SK-N-SH (cell line): ENCODE measurements at regions not wholly inside any gene's neighbourhood (a gene's known extent, or its start where the extent isn't known, plus 50 kb on each side); places are given as distances from the start of the nearest gene placed in this dataset.
A peak's percentile ranks its signal among the peaks of the same experiment; 100 is the strongest.

Source experiments
- CTCF ChIA-PET: fragments of 300-600, 350-600 bp; formaldehyde crosslinking; extraction: SDS; loops from one replicate; lab custom pipeline; 2021; lab: Yijun Ruan, JAX
- POLR2A ChIA-PET: fragments of 350-600 bp; sonication (Branson Sonifier 250); formaldehyde crosslinking; extraction: SDS; loops from one replicate; lab custom pipeline; 2020; ENCODE audit warnings: antibody characterized with exemption, inconsistent platforms; lab: Yijun Ruan, JAX
- DNase-seq: peaks from one replicate; pipeline ENCODE4 v3.0.0; 2012
- H2AFZ ChIP-seq: fragments of 200-600 bp; sonication (generic); 2 replicates; pipeline ENCODE4 v1.8.1; 2016; ENCODE audit warnings: antibody characterized with exemption, mild to moderate bottlenecking, low read depth
- H3F3A ChIP-seq: fragments of 200-600 bp; sonication (generic); replicated peaks from 2 replicates; pipeline ENCODE3; 2016; ENCODE audit warnings: antibody characterized with exemption, mild to moderate bottlenecking; ENCODE audit not compliant: insufficient read depth
- H3K27ac ChIP-seq, 2 experiments: fragments of 200-500 bp in 1 of 2; fragments of 200-600 bp in 1 of 2; sonication (Bioruptor generic) in 1 of 2; sonication (generic), shearing (Covaris generic) in 1 of 2; 2 replicates each; pipeline versions ENCODE4 v1.5.1 to v1.6.1; 2014 to 2016; ENCODE audit warnings: low read depth in 2 of 2, inconsistent platforms in 1 of 2, low read length in 1 of 2, mild to moderate bottlenecking in 1 of 2, mixed read lengths in 1 of 2
- H3K27me3 ChIP-seq: fragments of 200-600 bp; sonication (generic), shearing (Covaris generic); 2 replicates; pipeline ENCODE4 v1.6.1; 2016; ENCODE audit warnings: mixed run types; ENCODE audit not compliant: insufficient read depth
- H3K36me3 ChIP-seq, 2 experiments: fragments of 200-500 bp in 1 of 2; fragments of 200-600 bp in 1 of 2; sonication (Bioruptor generic) in 1 of 2; sonication (generic) in 1 of 2; replicated peaks in 1 of 2; 2 replicates each; pipeline versions ENCODE3 to v1.5.1; 2014 to 2016; ENCODE audit warnings: low read length in 1 of 2, mild to moderate bottlenecking in 1 of 2; ENCODE audit not compliant: insufficient read depth in 2 of 2, control insufficient read depth in 1 of 2
- H3K4me1 ChIP-seq, 2 experiments: fragments of 200-500 bp in 1 of 2; fragments of 200-600 bp in 1 of 2; sonication (Bioruptor generic) in 1 of 2; sonication (generic), shearing (Covaris generic) in 1 of 2; 2 replicates each; pipeline versions ENCODE4 v1.5.1 to v1.6.1; 2014 to 2016; ENCODE audit warnings: low read depth in 1 of 2, low read length in 1 of 2, mixed run types in 1 of 2; ENCODE audit not compliant: insufficient read depth in 2 of 2, control insufficient read depth in 1 of 2
- H3K4me2 ChIP-seq: fragments of 200-600 bp; sonication (generic), shearing (Covaris generic); 2 replicates; pipeline ENCODE4 v1.6.1; 2017; ENCODE audit warnings: mixed run types
- H3K4me3 ChIP-seq, 2 experiments: fragments of 200-500 bp in 1 of 2; fragments of 200-600 bp in 1 of 2; sonication (Bioruptor generic) in 1 of 2; sonication (generic), shearing (Covaris generic) in 1 of 2; 2 replicates each; pipeline versions ENCODE4 v1.5.1 to v1.8.1; 2014 to 2016; ENCODE audit warnings: low read depth in 2 of 2, inconsistent platforms in 1 of 2, low read length in 1 of 2, mild to moderate bottlenecking in 1 of 2, mixed read lengths in 1 of 2, moderate library complexity in 1 of 2
- H3K79me2 ChIP-seq: fragments of 200-600 bp; sonication (generic); 2 replicates; pipeline ENCODE4 v1.8.1; 2017; ENCODE audit warnings: mild to moderate bottlenecking; ENCODE audit not compliant: insufficient read depth
- H3K9ac ChIP-seq: fragments of 200-600 bp; sonication (generic); 2 replicates; pipeline ENCODE4 v1.6.1; 2017; ENCODE audit warnings: mixed run types
- H3K9me2 ChIP-seq: fragments of 200-600 bp; sonication (generic); 2 replicates; pipeline ENCODE4 v1.6.1; 2017; ENCODE audit warnings: mixed run types
- H3K9me3 ChIP-seq: fragments of 200-600 bp; sonication (generic); 2 replicates; pipeline ENCODE4 v1.6.1; 2017; ENCODE audit warnings: mixed run types, mild to moderate bottlenecking, moderate library complexity
- H4K20me1 ChIP-seq: fragments of 200-600 bp; sonication (generic); 2 replicates; pipeline ENCODE4 v1.6.1; 2017; ENCODE audit warnings: mild to moderate bottlenecking, mixed run types; ENCODE audit not compliant: insufficient read depth
- CTCF ChIP-seq: fragments of 200-600 bp; sonication (generic); IDR thresholded peaks from 2 replicates; pipeline ENCODE4 v1.6.1; 2017; ENCODE audit warnings: antibody characterized with exemption, mild to moderate bottlenecking, moderate library complexity
- FOSL2 ChIP-seq: IDR thresholded peaks from 2 replicates; pipeline ENCODE4 v1.4.0; 2012; ENCODE audit warnings: low read depth, mild to moderate bottlenecking, moderate library complexity, borderline replicate concordance
- FOXJ3 ChIP-seq: sonication (generic); formaldehyde crosslinking; IDR thresholded peaks from 2 replicates; pipeline ENCODE4 v1.5.1; 2020; ENCODE audit warnings: mild to moderate bottlenecking, missing genetic modification reagents
- GABPA ChIP-seq: IDR thresholded peaks from 2 replicates; pipeline ENCODE4 v1.4.0; 2012; ENCODE audit warnings: low read depth, mild to moderate bottlenecking
- GATA2 ChIP-seq: sonication (generic); formaldehyde crosslinking; IDR thresholded peaks from 2 replicates; pipeline ENCODE4 v1.5.0; 2020; ENCODE audit warnings: mild to moderate bottlenecking, missing genetic modification reagents
- NRF1 ChIP-seq: IDR thresholded peaks from 2 replicates; pipeline ENCODE4 v1.6.1; 2012; ENCODE audit warnings: low read depth, mild to moderate bottlenecking, low read length
- PBX3 ChIP-seq: IDR thresholded peaks from 2 replicates; pipeline ENCODE4; 2012
- POLR2AphosphoS5 ChIP-seq: IDR thresholded peaks from 2 replicates; pipeline ENCODE4 v1.6.1; 2012; ENCODE audit warnings: low read depth, low read length
- RAD21 ChIP-seq: IDR thresholded peaks from 2 replicates; pipeline ENCODE4 v1.6.1; 2012; ENCODE audit warnings: mild to moderate bottlenecking, low read length
- RFX5 ChIP-seq: IDR thresholded peaks from 2 replicates; pipeline ENCODE4 v1.6.1; 2012; ENCODE audit warnings: mild to moderate bottlenecking, improper control_type of control experiment, low read length
- RXRA ChIP-seq: IDR thresholded peaks from 2 replicates; pipeline ENCODE4 v1.4.0; 2012; ENCODE audit warnings: low read depth, mild to moderate bottlenecking, borderline replicate concordance
- SIN3A ChIP-seq: IDR thresholded peaks from 2 replicates; pipeline ENCODE4 v1.6.1; 2012; ENCODE audit warnings: low read depth, mild to moderate bottlenecking, low read length, moderate library complexity, borderline replicate concordance
- SMC3 ChIP-seq: IDR thresholded peaks from 2 replicates; pipeline ENCODE4 v1.6.1; 2012; ENCODE audit warnings: low read depth, low read length, improper control_type of control experiment
- TEAD4 ChIP-seq: IDR thresholded peaks from 2 replicates; pipeline ENCODE4 v1.4.0; 2012; ENCODE audit warnings: mild to moderate bottlenecking, borderline replicate concordance; ENCODE audit not compliant: insufficient read depth
- USF2 ChIP-seq: fragments of 150-350 bp; IDR thresholded peaks from 2 replicates; pipeline ENCODE4 v1.6.1; 2017; ENCODE audit warnings: antibody characterized with exemption, low read length, low read depth, borderline replicate concordance
- YY1 ChIP-seq: IDR thresholded peaks from 2 replicates; pipeline ENCODE4 v1.4.0; 2012; ENCODE audit warnings: low read depth, mild to moderate bottlenecking
- ZBTB33 ChIP-seq: IDR thresholded peaks from 2 replicates; pipeline ENCODE4 v1.4.0; 2012; ENCODE audit warnings: low read depth, borderline replicate concordance
- WGBS: methylation state at CpG from one replicate; pipeline ENCODE4 v1.1.6; 2017; ENCODE audit warnings: low lambda C conversion rate; 5-methylcytosine and 5-hydroxymethylcytosine counted together

GRCh38 chr1:80973101-80973500 is 827.6 kb upstream of the ADGRL2 start (continued):
- TF ChIP-seq GATA2 (no peak), RAD21 (no peak), PBX3 (no peak), ZBTB33 (no peak), POLR2AphosphoS5 (no peak), SIN3A (no peak), FOXJ3 (CRISPR knock-in tag) (no peak)

GRCh38 chr1:80966266-80966665 is 834.5 kb upstream of the ADGRL2 start:
- H3K36me3 ChIP-seq: no peaks in the 10 kb centered on the region
- no peaks in the 10 kb centered on the region for H3K27me3 ChIP-seq
- H3K79me2 ChIP-seq: no peaks in the 10 kb centered on the region
- H3K4me1 ChIP-seq: no peaks in the 10 kb centered on the region
- no peaks in the 10 kb centered on the region for H3K9me2 ChIP-seq
- DNase-seq: no peak
- 25% methylated on average over 1 of the region's 1 CpG for WGBS
- ChIA-PET POLR2A (no interaction called here), CTCF (interaction anchor here (1.3 kb wide), 1 partner anchor 10 kb away, joined by 4 read pairs; no protein-coding TSS in a partner anchor)
- no peaks in the 10 kb centered on the region for H3F3A ChIP-seq
- H3K9ac ChIP-seq: no peak overlapping the region
- H3K4me2 ChIP-seq: no peak overlapping the region
- H4K20me1 ChIP-seq: no peaks in the 10 kb centered on the region
- no peak overlapping the region for H3K27ac ChIP-seq
- no peaks in the 10 kb centered on the region for H3K9me3 ChIP-seq
- H3K4me3 ChIP-seq: no peak overlapping the region
- no peak for TF ChIP-seq RXRA
- no peak for TF ChIP-seq GATA2
- no peak for TF ChIP-seq NRF1
- TF ChIP-seq USF2: no peak
- TF ChIP-seq RFX5: no peak
- TF ChIP-seq PBX3: no peak
- TF ChIP-seq YY1: no peak
- no peak for TF ChIP-seq GABPA
- no peak for TF ChIP-seq FOSL2
- TF ChIP-seq SMC3: no peak
- no peak for TF ChIP-seq CTCF
- TF ChIP-seq TEAD4: no peak
- H2AFZ ChIP-seq: 0 out of 2 replicates have a peak overlapping the region, but pooled peaks have one; percentile 4
